Keratinocyte (primary cell): ENCODE measurements at regions not wholly inside any gene's neighbourhood (a gene's known extent, or its start where the extent isn't known, plus 50 kb on each side); places are given as distances from the start of the nearest gene placed in this dataset.

Experiments used
- CTCF ChIP-seq, 3 experiments: IDR thresholded peaks in 1 of 3; conservative IDR thresholded peaks in 1 of 3; optimal IDR thresholded peaks in 1 of 3; 2 replicates in 2 of 3; 3 replicates in 1 of 3; pipeline versions ENCODE3 to v1.5.1; 2011; ENCODE audit warnings: low read length in 3 of 3, mild to moderate bottlenecking in 3 of 3, moderate library complexity in 2 of 3, control low read depth in 1 of 3, inconsistent platforms in 1 of 3; ENCODE audit not compliant: insufficient read depth in 2 of 3; ENCODE audit errors: extremely low read depth in 1 of 3
- EZH2 ChIP-seq: IDR thresholded peaks from one replicate; pipeline ENCODE4 v1.6.1; 2012; ENCODE audit warnings: inconsistent platforms, mild to moderate bottlenecking, low read length, moderate library complexity

- no peak for TF ChIP-seq EZH2
- TF ChIP-seq CTCF (optimal IDR thresholded peaks at IDR 0.05 in 1 of 3, IDR thresholded peaks at IDR 0.05 in 1 of 3, conservative IDR thresholded peaks at IDR 0.05 in 1 of 3; ENCODE audit: extremely low read depth in 1 of 3, insufficient read depth in 2 of 3, low read length in 3 of 3): no peak
These were observed 112.7 kb upstream of the GAREM1 start for GRCh38 chr18:32583431-32583830.
